Caco-2 (cell line): ENCODE measurements at regions not wholly inside any gene's neighbourhood (a gene's known extent, or its start where the extent isn't known, plus 50 kb on each side); places are given as distances from the start of the nearest gene placed in this dataset.

Experiments
- BruUV-seq: library from RNA; stranded (reverse); fragments of 400-500 nt; replicated peaks from 2 replicates; lab custom pipeline; 2021; lab: Mats Ljungman, UMichigan
- CTCF ChIA-PET: fragments of 300-600 bp; sonication (Branson Sonifier 250); formaldehyde crosslinking; loops from one replicate; lab custom pipeline; 2022; ENCODE audit warnings: antibody characterized with exemption; lab: Charles Lee
- POLR2A ChIA-PET: fragments of 300-600 bp; sonication (Branson Sonifier 250); formaldehyde crosslinking; loops from one replicate; lab custom pipeline; 2022; ENCODE audit warnings: antibody characterized with exemption; lab: Charles Lee
- DNase-seq, 2 experiments: peaks; one replicate each; pipeline versions ENCODE4 v3.0.0 to v3.0.0-alpha.2; 2020 to 2022
- H3K27me3 ChIP-seq: replicated peaks from 2 replicates; pipeline ENCODE4 v1.6.0; 2011; ENCODE audit warnings: low read length; ENCODE audit not compliant: control insufficient read depth, insufficient read depth
- H3K36me3 ChIP-seq: 2 replicates; pipeline ENCODE4 v1.5.1; 2011; ENCODE audit warnings: low read length; ENCODE audit not compliant: control insufficient read depth, insufficient read depth
- H3K4me1 ChIP-seq: fragments of 250-450 bp; sonication (Bioruptor Pico); 2 replicates; pipeline ENCODE4 v1.5.1; 2020; ENCODE audit warnings: mild to moderate bottlenecking
- H3K4me3 ChIP-seq: 2 replicates; pipeline ENCODE4 v1.5.1; 2011; ENCODE audit warnings: low read depth, mild to moderate bottlenecking, control low read depth, low read length
- H3K9me3 ChIP-seq: fragments of 250-450 bp; sonication (Bioruptor Pico); 2 replicates; pipeline ENCODE4 v1.5.1; 2020; ENCODE audit warnings: mild to moderate bottlenecking, moderate library complexity
- H3K27ac Mint-ChIP-seq: one replicate; pipeline ENCODE4 v1.8.0; 2022; ENCODE audit warnings: mixed read lengths; ENCODE audit not compliant: unreplicated experiment
- H3K27me3 Mint-ChIP-seq: one replicate; pipeline ENCODE4 v1.8.0; 2022; ENCODE audit warnings: mixed read lengths; ENCODE audit not compliant: insufficient read depth, unreplicated experiment
- H3K36me3 Mint-ChIP-seq: one replicate; pipeline ENCODE4 v1.8.0; 2022; ENCODE audit warnings: mild to moderate bottlenecking, mixed read lengths; ENCODE audit not compliant: insufficient read depth, unreplicated experiment
- H3K4me1 Mint-ChIP-seq: one replicate; pipeline ENCODE4 v1.8.0; 2022; ENCODE audit warnings: low read depth, mixed read lengths; ENCODE audit not compliant: unreplicated experiment
- H3K4me3 Mint-ChIP-seq: one replicate; pipeline ENCODE4 v1.8.0; 2022; ENCODE audit warnings: mild to moderate bottlenecking, moderate library complexity, mixed read lengths; ENCODE audit not compliant: unreplicated experiment
- H3K9me3 Mint-ChIP-seq: one replicate; pipeline ENCODE4 v1.8.0; 2022; ENCODE audit warnings: mixed read lengths; ENCODE audit not compliant: unreplicated experiment
- intact Hi-C: fragments of 100-400 bp; cut with micrococcal nuclease; formaldehyde crosslinking; loops from one replicate; pipeline ENCODE4 v1.10.0; 2022; ENCODE audit not compliant: unreplicated experiment
- TF ChIP-seq, protein P1 (sequence below), 2 experiments: fragments of 200-600 bp in 1 of 2; IDR thresholded peaks; 1 replicate in 1 of 2; 2 replicates in 1 of 2; pipeline versions ENCODE4 v1.5.1 to v1.8.0; 2011 to 2022; ENCODE audit warnings: antibody characterized with exemption in 1 of 2, control low read depth in 1 of 2, inconsistent platforms in 1 of 2, low read depth in 1 of 2, low read length in 1 of 2, mild to moderate bottlenecking in 1 of 2, moderate library complexity in 1 of 2; ENCODE audit not compliant: insufficient read depth in 1 of 2, severe bottlenecking in 1 of 2, unreplicated experiment in 1 of 2

DNA sequence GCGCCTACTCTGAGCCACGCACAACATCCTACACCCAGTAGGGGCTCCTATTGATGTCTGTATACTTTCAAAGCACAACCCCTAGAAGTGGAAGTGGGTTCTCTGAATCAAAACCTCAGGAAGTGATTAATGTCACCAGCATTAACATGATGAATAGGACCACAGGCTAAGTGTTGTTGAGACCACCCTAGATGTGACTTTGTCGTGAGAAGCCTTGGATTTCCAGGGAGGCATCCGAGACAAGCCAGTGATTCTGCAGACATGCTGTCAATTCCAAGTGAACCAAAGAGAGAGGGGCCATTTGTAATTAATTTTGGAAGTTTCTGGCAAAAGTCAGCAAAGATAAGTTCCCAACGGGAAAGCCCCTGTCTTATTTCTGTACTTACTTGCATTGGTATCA is 493.0 kb downstream of the ZIC3 start:
- Mint-ChIP-seq H3K36me3 (no peaks in the 10 kb centered on the region), H3K4me3 (no peak overlapping the region), H3K27ac (no peak overlapping the region), H3K4me1 (no peaks in the 10 kb centered on the region), H3K9me3 (no peaks in the 10 kb centered on the region), H3K27me3 (no peaks in the 10 kb centered on the region)
- Histone ChIP-seq H3K9me3 (no peaks in the 10 kb centered on the region), H3K4me3 (no peak overlapping the region), H3K36me3 (no peaks in the 10 kb centered on the region), H3K4me1 (no peaks in the 10 kb centered on the region), H3K27me3 (no peaks in the 10 kb centered on the region)
- intact Hi-C loops, result no loop called here
- DNase-seq, result no peak
- no TSS peak for BruUV-seq
- TF ChIP-seq, protein P1, sequence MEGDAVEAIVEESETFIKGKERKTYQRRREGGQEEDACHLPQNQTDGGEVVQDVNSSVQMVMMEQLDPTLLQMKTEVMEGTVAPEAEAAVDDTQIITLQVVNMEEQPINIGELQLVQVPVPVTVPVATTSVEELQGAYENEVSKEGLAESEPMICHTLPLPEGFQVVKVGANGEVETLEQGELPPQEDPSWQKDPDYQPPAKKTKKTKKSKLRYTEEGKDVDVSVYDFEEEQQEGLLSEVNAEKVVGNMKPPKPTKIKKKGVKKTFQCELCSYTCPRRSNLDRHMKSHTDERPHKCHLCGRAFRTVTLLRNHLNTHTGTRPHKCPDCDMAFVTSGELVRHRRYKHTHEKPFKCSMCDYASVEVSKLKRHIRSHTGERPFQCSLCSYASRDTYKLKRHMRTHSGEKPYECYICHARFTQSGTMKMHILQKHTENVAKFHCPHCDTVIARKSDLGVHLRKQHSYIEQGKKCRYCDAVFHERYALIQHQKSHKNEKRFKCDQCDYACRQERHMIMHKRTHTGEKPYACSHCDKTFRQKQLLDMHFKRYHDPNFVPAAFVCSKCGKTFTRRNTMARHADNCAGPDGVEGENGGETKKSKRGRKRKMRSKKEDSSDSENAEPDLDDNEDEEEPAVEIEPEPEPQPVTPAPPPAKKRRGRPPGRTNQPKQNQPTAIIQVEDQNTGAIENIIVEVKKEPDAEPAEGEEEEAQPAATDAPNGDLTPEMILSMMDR (IDR thresholded peaks at IDR 0.05; ENCODE audit: insufficient read depth in 1 of 2, low read depth in 1 of 2, low read length in 1 of 2, severe bottlenecking in 1 of 2, unreplicated experiment in 1 of 2), result no peak
- CTCF ChIA-PET, result no interaction called here
- POLR2A ChIA-PET, result no interaction called here

DNA sequence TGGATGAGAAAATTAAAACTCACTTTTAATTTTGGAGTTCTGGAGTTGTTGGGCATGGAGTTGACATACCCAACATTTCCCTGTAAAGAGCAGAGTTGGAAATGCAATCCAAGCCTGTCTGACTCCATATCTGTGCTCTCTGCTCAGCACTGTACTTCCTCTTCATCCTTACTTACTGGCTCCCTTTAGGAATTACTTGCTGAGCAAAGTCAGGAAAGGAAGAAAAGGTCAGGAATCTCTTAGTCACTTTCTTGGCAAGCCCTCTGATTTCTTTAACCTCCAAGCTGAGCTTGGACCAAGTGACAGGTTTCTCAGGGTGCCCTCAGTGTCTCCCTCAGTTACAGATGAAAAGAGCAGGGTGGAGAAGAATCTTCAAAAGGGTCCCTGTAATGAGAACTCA is 501.5 kb downstream of the ZIC3 start:
- TF ChIP-seq, protein P1 (IDR thresholded peaks at IDR 0.05; ENCODE audit: insufficient read depth in 1 of 2, low read depth in 1 of 2, low read length in 1 of 2, severe bottlenecking in 1 of 2, unreplicated experiment in 1 of 2), result no peak
- intact Hi-C loops, result no loop called here
- Histone ChIP-seq H3K9me3 (no peaks in the 10 kb centered on the region), H3K4me3 (no peak overlapping the region), H3K4me1 (no peaks in the 10 kb centered on the region), H3K36me3 (no peaks in the 10 kb centered on the region), H3K27me3 (no peaks in the 10 kb centered on the region)
- DNase-seq, result no peak
- H3K27ac Mint-ChIP-seq, result no peak overlapping the region
- H3K36me3 Mint-ChIP-seq, result no peaks in the 10 kb centered on the region
- no peaks in the 10 kb centered on the region for H3K9me3 Mint-ChIP-seq
- no peaks in the 10 kb centered on the region for H3K4me1 Mint-ChIP-seq
- CTCF ChIA-PET, result no interaction called here
- no TSS peak for BruUV-seq
- H3K27me3 Mint-ChIP-seq, result no peaks in the 10 kb centered on the region
- POLR2A ChIA-PET, result no interaction called here
- no peak overlapping the region for H3K4me3 Mint-ChIP-seq

DNA sequence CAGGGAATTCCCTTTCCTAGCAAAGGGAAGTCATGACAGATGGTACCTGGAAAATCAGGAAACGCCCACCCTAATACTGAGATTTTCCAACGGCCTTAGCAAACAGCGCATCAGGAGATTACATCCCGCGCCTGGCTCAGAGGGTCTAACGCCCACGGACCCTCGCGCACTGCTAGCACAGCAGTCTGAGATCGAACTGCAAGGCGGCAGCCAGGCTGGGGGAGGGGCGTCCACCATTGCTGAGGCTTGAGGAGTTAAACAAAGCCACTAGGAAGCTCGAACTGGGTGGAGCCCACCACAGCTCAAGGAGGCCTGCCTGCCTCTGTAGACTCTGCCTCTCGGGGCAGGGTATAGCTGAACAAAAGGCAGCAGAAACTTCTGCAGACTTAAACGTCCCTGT is 507.7 kb downstream of the ZIC3 start:
- peaks cover 2% of the 10 kb centered on the region for H3K27me3 Mint-ChIP-seq
- H3K36me3 Mint-ChIP-seq, result no peaks in the 10 kb centered on the region
- H3K4me3 Mint-ChIP-seq, result no peak overlapping the region
- Histone ChIP-seq H3K36me3 (no peaks in the 10 kb centered on the region), H3K4me1 (no peaks in the 10 kb centered on the region), H3K9me3 (no peaks in the 10 kb centered on the region), H3K4me3 (no peak overlapping the region), H3K27me3 (no peaks in the 10 kb centered on the region)
- no peak overlapping the region for H3K27ac Mint-ChIP-seq
- BruUV-seq, result no TSS peak
- H3K9me3 Mint-ChIP-seq, result peaks cover 6% of the 10 kb centered on the region
- intact Hi-C loops, result no loop called here
- no peak for DNase-seq
- ChIA-PET CTCF (no interaction called here), POLR2A (no interaction called here)
- H3K4me1 Mint-ChIP-seq, result no peaks in the 10 kb centered on the region
- TF ChIP-seq, protein P1 (IDR thresholded peaks at IDR 0.05; ENCODE audit: insufficient read depth in 1 of 2, low read depth in 1 of 2, low read length in 1 of 2, severe bottlenecking in 1 of 2, unreplicated experiment in 1 of 2), result no peak
